ENCODE measurements at regions not wholly inside any gene's neighbourhood (a gene's known extent, or its start where the extent isn't known, plus 50 kb on each side); places are given as distances from the start of the nearest gene placed in this dataset.

DNA sequence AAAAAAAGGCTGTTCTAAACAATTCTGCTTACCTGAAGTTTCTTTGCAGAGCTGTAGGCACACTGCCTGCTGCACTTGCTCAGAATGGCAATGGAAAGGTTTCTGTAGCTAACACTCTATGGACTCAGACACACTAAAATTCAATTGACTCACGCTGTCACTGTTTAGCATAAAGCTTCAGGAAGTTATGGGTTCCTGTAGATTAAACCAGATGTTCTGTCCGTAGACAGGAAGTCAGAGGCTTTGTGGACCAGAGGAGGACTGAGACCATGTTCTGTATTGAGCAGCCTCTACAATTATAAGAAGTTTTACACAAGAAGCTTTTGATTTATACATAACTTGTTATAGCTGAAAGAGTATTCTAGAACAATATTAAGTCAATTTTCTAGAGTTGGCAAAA lies 70.4 kb downstream of the GLYATL1 start:
- H4K20me1 ChIP-seq (replicated peaks in 1 of 2; ENCODE audit: control insufficient read depth in 1 of 2, insufficient read depth in 2 of 2, low read length in 2 of 2), result no peaks in the 10 kb centered on the region
- H3K4me3 ChIP-seq (ENCODE audit: extremely low read depth in 1 of 4, insufficient read depth in 2 of 4, low read depth in 3 of 4, low read length in 4 of 4), result no peak overlapping the region
- H2AK5ac ChIP-seq (ENCODE audit: low read depth, low read length), result no peak overlapping the region
- ChIA-PET CTCF (ENCODE audit: partially characterized antibody) (interaction anchor here (1.0 to 1.2 kb wide), 2 partner anchors 44 to 148 kb away, joined by 3 to 4 read pairs; no protein-coding TSS in a partner anchor), POLR2A (ENCODE audit: partially characterized antibody) (no interaction called here)
- no peak for FAIRE-seq
- no peaks in the 10 kb centered on the region for H3K79me1 ChIP-seq (ENCODE audit: low read depth, low read length)
- no peaks in the 10 kb centered on the region for H3K36me3 ChIP-seq (ENCODE audit: control insufficient read depth in 2 of 4, insufficient read depth in 4 of 4, low read length in 3 of 4)
- no peak overlapping the region for H3K4ac ChIP-seq (replicated peaks; ENCODE audit: insufficient read length, low read depth, low read length)
- no peak overlapping the region for H2BK15ac ChIP-seq (ENCODE audit: low read length)
- no peak overlapping the region for H4K91ac ChIP-seq (replicated peaks; ENCODE audit: insufficient read length, low read length)
- no peak overlapping the region for H2BK12ac ChIP-seq (ENCODE audit: low read depth, low read length)
- H3K56ac ChIP-seq (replicated peaks; ENCODE audit: insufficient read length, low read depth, low read length), result no peak overlapping the region
- no peaks in the 10 kb centered on the region for H3K9me3 ChIP-seq (ENCODE audit: insufficient read depth in 2 of 2, low read depth in 1 of 2, low read length in 1 of 2)
- H3K79me2 ChIP-seq (ENCODE audit: control insufficient read depth in 1 of 2, insufficient read depth in 2 of 2, low read length in 2 of 2), result no peaks in the 10 kb centered on the region
- no peak overlapping the region for H2BK120ac ChIP-seq (replicated peaks; ENCODE audit: low read depth, low read length)
- H3K14ac ChIP-seq (ENCODE audit: insufficient read length), result no peak overlapping the region
- no peak overlapping the region for H4K5ac ChIP-seq (ENCODE audit: insufficient read length, low read depth, low read length)
- H3K23me2 ChIP-seq (ENCODE audit: low read depth, low read length), result no peaks in the 10 kb centered on the region
- H3K27ac ChIP-seq (ENCODE audit: low read depth, low read length), result no peak overlapping the region
- H3K4me1 ChIP-seq (replicated peaks in 1 of 4; ENCODE audit: control insufficient read depth in 3 of 4, insufficient read depth in 4 of 4, low read length in 3 of 4), result peaks cover 3 to 9% (median 7%) of the 10 kb centered on the region in 4 experiments; a peak in 4 of 7 replicates
- H3K23ac ChIP-seq (ENCODE audit: insufficient read length), result no peak overlapping the region
- H2BK20ac ChIP-seq (ENCODE audit: low read length), result no peak overlapping the region
- no peak overlapping the region for H2AFZ ChIP-seq (ENCODE audit: low read length)
- WGBS, 2 experiments (ENCODE audit: extremely low coverage in 1 of 2, insufficient coverage in 1 of 2, insufficient read length in 1 of 2, insufficient replicate concordance in 2 of 2, low coverage in 1 of 2, low lambda C conversion rate in 2 of 2, missing lambda C conversion rate in 1 of 2), result 90% methylated on average over 2 of the region's 2 CpGs; no CpG with 5 or more reads in 1 of the 2 experiments
- no peak overlapping the region for H3K9ac ChIP-seq (replicated peaks in 1 of 4; ENCODE audit: extremely low read depth in 1 of 4, low read depth in 3 of 4, low read length in 3 of 4)
- no peak for TF ChIP-seq BCL11A (IDR thresholded peaks at IDR 0.05; ENCODE audit: low read depth in 2 of 2, low read length in 2 of 2)
- TF ChIP-seq CBX8 (IDR thresholded peaks at IDR 0.05; ENCODE audit: borderline replicate concordance, low read depth, low read length), result no peak
- TF ChIP-seq TEAD4 (IDR thresholded peaks at IDR 0.05; ENCODE audit: low read depth, low read length), result no peak
- TF ChIP-seq TAF7 (optimal IDR thresholded peaks at IDR 0.05; ENCODE audit: borderline replicate concordance, low read depth, low read length), result no peak
- TF ChIP-seq SRF (IDR thresholded peaks at IDR 0.05; ENCODE audit: low read depth, low read length), result no peak
- TF ChIP-seq HDAC2 (IDR thresholded peaks at IDR 0.05; ENCODE audit: borderline replicate concordance in 1 of 2, low read depth in 2 of 2, low read length in 2 of 2), result no peak
- TF ChIP-seq GTF2F1 (IDR thresholded peaks at IDR 0.05; ENCODE audit: borderline replicate concordance, low read depth, low read length), result no peak
- TF ChIP-seq, protein P1, sequence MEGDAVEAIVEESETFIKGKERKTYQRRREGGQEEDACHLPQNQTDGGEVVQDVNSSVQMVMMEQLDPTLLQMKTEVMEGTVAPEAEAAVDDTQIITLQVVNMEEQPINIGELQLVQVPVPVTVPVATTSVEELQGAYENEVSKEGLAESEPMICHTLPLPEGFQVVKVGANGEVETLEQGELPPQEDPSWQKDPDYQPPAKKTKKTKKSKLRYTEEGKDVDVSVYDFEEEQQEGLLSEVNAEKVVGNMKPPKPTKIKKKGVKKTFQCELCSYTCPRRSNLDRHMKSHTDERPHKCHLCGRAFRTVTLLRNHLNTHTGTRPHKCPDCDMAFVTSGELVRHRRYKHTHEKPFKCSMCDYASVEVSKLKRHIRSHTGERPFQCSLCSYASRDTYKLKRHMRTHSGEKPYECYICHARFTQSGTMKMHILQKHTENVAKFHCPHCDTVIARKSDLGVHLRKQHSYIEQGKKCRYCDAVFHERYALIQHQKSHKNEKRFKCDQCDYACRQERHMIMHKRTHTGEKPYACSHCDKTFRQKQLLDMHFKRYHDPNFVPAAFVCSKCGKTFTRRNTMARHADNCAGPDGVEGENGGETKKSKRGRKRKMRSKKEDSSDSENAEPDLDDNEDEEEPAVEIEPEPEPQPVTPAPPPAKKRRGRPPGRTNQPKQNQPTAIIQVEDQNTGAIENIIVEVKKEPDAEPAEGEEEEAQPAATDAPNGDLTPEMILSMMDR (IDR thresholded peaks at IDR 0.05; ENCODE audit: control extremely low read depth in 1 of 3, insufficient read depth in 1 of 3, low read depth in 1 of 3, low read length in 3 of 3), result no peak
- TF ChIP-seq YY1 (IDR thresholded peaks at IDR 0.05; ENCODE audit: low read depth, low read length), result no peak
- TF ChIP-seq RAD21 (IDR thresholded peaks at IDR 0.05 in 1 of 2, conservative IDR thresholded peaks at IDR 0.05 in 1 of 2; ENCODE audit: low read depth in 2 of 2, low read length in 2 of 2), result no peak
- H3K18ac ChIP-seq (ENCODE audit: extremely low read depth, low read length), result no peak overlapping the region
- no peaks in the 10 kb centered on the region for H3K27me3 ChIP-seq (replicated peaks in 1 of 4; ENCODE audit: control insufficient read depth in 3 of 4, extremely low read depth in 1 of 4, insufficient read depth in 3 of 4, low read length in 3 of 4)
- no peak overlapping the region for H4K8ac ChIP-seq (ENCODE audit: extremely low read depth, insufficient read depth, low read length)
- DNase-seq (ENCODE audit: low read depth in 1 of 2, low spot score in 2 of 2), result no peak
- no peak overlapping the region for H3K4me2 ChIP-seq (ENCODE audit: insufficient read depth in 1 of 2, low read depth in 2 of 2, low read length in 2 of 2)
- no peak overlapping the region for H2BK5ac ChIP-seq (ENCODE audit: low read depth, low read length)

All from H1 (cell line).